Inflammatory macrophage (primary cell): ENCODE measurements at regions not wholly inside any gene's neighbourhood (a gene's known extent, or its start where the extent isn't known, plus 50 kb on each side); places are given as distances from the start of the nearest gene placed in this dataset.
"Not testable (repeated sequence)": the region's sequence is repeated elsewhere in the genome, so short reads cannot be mapped to it uniquely, and the experiment has no call there.

Experiments used
- DNase-seq, 2 donors: peaks; one replicate each; pipeline ENCODE4 v3.0.0-alpha.2; 2020 to 2022

GRCh38 chr10:21289961-21290360, 235.5 kb downstream of the SKIDA1 start:
- DNase-seq: peak; percentile 24 to 65

DNA sequence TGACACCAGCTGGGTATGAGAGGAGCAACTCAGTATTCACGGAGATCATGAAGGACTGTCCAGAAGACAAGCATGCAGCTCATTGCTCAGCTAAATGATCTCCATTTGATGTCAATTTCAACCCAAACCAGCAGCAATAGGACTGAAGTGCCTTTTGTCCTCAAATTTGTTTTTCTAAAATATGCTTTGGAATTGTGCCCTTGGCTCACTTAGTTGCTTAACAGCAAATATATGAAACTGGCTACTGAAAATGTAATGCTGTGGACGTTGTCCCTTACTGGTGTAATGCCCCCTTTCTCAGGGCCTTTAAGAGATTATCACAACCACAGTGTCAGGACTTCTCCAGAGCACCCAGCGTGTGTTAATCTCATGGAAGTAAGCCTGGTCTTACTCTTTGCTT, 236.2 kb downstream of the SKIDA1 start:
- DNase-seq: no peak

- no peak for DNase-seq
These were observed 239.6 kb downstream of the SKIDA1 start for GRCh38 chr10:21285742-21286331.

GRCh38 chr10:21285207-21285606, 240.3 kb downstream of the SKIDA1 start:
- DNase-seq: no peak

DNA sequence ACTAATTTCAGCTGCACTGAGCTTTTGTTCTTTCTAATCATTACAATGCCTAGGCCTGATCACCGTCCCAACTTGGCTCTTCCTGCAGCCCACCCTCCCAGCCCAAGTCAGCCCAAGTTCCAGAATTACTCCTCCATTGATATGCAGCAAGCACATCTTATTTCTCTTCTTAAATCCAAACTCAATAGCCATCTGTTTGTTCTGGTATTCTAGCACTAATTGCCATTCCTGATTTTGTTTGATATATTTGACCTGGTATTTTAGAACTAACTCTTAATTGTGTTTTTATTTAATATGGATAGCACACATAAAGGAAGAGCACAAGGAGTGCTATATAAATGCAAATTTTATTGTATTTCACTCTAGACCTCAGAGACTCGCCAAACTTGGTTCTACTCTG, 241.2 kb downstream of the SKIDA1 start:
- DNase-seq: no peak

DNA sequence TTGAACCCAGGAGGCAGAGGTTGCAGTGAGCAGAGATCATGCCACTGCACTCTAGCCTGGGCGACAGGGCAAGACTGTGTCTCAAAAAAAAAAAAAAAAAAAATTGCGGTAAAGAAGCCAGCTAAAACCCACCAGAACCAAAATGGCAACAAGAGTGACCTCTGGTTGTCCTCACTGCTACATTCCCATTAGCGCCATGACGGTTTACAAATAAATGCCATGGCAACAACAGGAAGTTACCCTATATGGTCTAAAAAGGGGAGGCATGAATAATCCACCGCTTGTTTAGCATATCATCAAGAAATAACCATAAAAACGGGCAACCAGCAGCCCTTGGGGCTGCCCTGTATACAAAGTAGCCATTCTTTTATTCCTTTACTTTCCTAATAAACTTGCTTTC, 242.4 kb downstream of the SKIDA1 start:
- not testable (repeated sequence) for DNase-seq

GRCh38 chr10:21281765-21282484, 243.6 kb downstream of the SKIDA1 start:
- no peak for DNase-seq

DNA sequence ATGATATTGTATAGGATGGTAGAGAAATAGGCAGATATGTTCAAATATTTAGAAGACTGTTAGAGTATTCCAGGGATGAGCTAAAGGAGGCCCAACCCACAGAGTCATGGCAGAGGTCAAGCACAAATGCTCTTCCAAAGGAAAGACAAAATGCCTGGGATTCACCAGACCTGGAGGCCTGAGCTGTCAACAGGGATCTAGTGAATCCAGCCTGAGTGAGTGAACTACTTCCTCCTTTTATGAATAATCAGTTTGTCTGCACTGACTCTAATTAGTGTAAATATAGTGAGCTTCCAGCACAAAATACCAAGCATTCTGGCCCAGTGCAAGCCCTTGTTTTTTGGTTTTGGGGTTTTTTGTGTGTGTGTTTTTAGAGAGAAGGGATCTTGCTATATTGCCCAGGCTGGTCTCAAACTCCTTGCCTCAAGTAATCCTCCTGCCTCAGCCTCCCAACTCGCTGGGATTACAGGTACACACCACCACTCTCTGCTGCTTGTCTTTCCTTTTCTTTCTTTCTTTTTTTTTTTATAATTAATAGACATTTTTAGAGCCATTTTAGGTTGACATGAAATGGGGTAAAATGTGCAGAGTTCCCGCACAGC, 244.4 kb downstream of the SKIDA1 start:
- no peak for DNase-seq

DNA sequence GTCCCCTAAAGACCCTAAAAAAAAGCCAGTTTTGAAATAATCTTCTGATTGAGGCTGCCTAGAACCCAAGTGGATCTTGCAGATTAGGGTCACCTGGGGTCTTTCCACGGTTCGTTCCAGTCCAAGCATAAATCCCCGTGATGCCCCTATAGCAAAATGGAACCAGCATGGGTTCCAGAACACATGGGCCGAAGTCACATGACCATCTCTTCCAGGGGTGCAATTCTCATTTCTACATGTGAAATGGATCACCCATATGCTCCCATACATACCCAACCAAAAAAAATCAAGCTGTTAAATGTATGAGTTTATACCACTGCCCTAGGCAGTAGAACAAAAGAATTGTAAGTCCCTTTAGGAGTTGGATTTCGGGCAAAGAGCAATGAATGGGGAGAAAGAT, 245.4 kb downstream of the SKIDA1 start:
- no peak for DNase-seq

GRCh38 chr10:21279217-21279575, 246.3 kb downstream of the SKIDA1 start:
- no peak for DNase-seq

GRCh38 chr10:21278491-21279216, 246.8 kb downstream of the SKIDA1 start:
- DNase-seq: peak; percentile 87 to 90

- DNase-seq: no peak
These were observed 252.0 kb downstream of the SKIDA1 start for GRCh38 chr10:21273400-21273968.

GRCh38 chr10:21272643-21273399, 252.7 kb downstream of the SKIDA1 start:
- DNase-seq: no peak

DNA sequence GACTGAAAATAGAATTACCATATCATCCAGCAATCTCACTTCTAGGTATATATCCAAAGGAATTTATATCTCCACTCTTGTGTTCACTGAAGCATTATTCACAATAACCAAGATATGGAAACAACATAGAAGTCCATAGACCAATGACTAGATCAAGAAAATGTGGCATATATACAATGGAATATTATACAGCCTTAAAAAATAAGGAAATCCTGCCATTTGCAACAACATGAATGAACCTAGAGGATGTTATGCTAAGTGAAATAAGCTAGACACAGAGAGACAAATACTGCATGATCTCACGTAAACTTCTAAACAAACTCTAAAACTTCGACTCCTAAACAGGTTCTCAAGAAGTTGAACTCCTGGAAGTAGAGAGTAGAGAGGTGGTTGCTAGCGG, 254.5 kb downstream of the SKIDA1 start:
- DNase-seq: no peak

DNA sequence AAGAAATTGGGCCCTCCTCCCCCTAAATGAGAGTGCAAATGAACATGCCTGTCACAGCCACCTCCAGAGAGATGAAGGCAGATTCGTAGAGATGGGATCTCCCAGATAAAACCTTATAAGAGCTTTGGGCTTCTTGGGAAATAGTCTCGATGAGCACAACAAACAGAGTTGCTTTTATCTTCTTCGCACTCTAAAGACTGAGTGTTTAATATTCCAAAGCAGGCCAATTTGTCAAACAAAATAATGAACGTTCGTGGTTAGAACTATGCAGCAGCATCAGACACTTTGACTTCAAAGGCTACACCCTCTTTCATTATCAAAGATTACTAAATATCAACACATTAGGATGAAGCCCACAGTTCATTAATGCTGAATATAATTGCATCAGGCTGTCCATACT, 256.2 kb downstream of the SKIDA1 start:
- DNase-seq: no peak

DNA sequence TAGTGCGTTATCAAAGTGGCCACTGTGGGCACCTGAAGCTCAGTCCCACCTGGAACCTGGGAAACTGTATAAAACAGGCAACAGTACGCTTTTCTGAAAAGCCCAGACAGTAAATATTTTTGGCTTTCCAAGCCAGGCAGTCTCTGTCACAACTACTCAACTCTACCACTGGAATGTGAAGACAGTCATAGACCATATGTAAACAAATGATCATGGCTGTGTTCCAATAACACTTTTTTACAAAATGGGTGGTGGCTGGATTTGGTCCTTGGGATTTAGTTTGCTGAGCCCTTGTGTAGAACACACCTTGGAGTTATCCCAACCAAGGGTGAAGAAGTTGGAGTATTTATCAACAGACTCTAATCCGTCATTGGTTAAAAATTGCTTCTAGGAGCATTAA, 259.9 kb downstream of the SKIDA1 start:
- no peak for DNase-seq

DNA sequence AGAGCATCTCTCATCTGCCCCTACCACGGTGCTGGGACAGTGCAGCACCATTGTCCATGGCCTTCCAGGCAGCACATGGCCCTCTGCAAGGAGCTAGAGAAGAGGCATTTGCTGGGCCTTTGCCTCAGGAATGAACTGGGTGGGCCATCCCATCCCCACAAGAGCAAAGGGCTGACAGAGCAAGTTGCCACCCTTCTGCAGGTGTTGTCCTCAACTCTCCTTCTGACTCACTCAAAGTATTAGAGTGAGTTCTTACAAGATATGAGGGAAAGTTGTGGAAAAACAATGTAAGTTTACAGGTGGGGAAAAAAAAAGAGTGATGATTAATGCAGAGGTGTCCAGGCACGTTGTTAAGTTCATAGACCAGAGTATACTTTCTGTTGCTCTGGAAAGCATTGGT, 261.2 kb downstream of the SKIDA1 start:
- DNase-seq: no peak

DNA sequence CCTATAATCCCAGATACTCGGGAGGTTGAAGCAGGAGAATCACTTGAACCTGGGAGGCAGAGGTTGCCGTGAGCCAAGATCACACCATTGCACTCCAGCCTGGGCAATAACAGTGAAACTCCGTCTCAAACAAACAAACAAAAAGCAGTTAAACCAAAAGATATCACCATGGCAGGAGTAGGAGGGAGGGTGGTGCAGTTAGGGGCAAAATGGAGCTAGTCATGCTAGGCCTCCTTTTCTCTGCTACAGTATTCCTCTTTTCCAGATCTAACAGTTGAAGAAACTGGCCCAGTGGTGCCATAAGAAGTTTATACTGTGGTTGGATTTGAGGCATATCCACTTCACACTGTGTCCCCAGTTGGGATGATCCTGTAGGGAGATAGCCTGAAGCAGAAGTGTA, 261.6 kb downstream of the SKIDA1 start:
- no peak for DNase-seq

DNA sequence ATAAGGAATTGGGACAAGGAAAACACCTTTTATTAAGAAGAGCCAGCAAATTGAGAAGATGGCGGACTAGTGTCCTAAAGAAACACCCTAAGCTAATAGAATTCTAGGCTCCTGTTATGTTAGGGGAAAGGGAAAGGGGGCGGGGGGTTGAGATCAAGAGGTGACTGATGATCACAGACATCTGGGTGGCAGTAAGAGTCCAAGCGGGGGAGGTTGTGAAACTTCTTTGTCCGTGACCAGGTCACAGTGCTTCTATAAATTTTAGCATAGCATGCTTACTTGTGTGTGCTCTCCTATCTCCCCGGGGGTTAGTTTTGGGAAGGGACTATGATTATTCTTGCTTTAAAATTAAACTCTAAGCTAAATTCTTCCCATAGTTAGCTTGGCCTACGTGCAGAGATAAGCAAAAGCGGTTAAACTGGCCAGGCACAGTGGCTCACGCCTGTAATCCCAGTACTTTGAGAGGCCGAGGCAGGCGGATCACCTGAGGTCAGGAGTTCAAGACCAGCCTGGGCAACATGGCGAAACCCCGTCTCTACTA, 262.1 kb downstream of the SKIDA1 start:
- no peak for DNase-seq

DNA sequence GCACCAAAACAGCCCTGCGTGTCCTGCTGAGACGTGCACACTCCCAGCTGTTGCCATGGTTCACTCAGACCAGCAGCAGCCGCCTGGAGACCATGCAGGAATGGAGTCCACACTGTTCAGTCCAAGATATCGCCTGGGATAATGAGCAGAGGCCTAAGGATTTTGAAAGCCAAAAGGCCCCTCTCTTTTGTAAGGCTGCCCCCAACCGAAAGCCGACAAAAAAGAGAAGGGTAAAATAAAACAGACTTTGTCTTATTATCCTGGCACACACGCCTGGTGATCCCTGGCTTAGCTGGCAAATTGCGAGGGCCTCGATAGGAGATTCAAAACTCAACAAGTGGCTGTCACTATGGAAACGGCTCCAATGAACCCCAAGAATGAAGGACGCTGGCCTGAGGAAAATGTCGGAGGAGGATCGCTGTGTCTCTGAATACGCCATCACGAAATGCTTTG, 263.6 kb downstream of the SKIDA1 start:
- no peak for DNase-seq

DNA sequence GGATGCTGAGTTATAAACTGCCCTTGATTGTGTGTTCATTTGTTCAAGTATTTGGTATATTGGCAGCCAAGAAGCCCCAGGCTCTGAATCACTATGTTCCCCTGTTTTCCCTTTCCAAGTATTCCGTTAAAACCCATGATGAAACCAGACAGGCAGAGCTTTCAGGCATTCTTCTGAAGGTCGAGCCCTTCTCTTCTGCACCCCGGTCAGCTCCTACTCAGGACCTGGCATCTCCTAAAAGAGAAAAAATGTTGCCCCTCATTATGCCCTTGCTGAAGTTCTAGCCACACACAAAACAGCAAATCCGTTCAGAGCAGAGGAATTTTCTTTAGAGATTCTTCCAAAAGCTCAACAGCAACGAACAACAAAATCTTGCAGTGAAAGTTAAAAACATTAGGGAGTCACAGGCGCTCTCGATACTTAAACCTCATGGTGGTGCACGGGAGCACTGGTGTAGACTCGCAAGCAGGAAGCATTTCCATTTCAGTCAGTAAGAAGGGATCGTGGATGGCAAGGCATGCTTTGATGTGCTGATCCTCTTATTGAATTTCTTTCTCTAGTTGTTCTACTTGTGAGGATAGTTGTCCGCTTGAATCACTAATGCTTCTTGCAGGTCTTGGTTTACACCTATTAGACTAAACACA, 264.9 kb downstream of the SKIDA1 start:
- no peak for DNase-seq

DNA sequence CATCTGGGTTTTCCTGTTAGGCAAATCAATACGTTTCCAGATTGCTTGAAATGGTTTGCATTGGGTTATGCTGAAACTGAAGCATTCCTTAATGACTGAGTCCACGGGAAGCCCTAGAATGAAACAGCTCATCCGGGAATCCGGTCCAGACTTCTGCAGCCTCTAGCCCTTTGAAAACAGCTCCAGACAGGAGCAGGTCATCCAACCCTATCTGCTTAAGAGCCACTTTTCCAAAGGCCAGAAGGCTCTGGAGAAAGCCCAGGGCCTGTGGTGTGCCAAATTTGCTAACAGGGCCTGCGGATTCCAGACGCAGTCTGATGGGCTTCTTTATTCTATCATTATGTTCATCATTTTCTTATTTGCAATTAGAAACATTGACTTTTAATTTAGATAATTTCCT, 265.4 kb downstream of the SKIDA1 start:
- DNase-seq: no peak
